ENCODE measurements at regions not wholly inside any gene's neighbourhood (a gene's known extent, or its start where the extent isn't known, plus 50 kb on each side); places are given as distances from the start of the nearest gene placed in this dataset.
"Not testable (repeated sequence)": the region's sequence is repeated elsewhere in the genome, so short reads cannot be mapped to it uniquely, and the experiment has no call there.

- DNase-seq (ENCODE audit: extremely low read depth in 1 of 11, low read depth in 9 of 11, low spot score in 4 of 11): no peak
Measured at GRCh38 chr3:107911337-107912000, 179.4 kb downstream of the CD47 start.

DNA sequence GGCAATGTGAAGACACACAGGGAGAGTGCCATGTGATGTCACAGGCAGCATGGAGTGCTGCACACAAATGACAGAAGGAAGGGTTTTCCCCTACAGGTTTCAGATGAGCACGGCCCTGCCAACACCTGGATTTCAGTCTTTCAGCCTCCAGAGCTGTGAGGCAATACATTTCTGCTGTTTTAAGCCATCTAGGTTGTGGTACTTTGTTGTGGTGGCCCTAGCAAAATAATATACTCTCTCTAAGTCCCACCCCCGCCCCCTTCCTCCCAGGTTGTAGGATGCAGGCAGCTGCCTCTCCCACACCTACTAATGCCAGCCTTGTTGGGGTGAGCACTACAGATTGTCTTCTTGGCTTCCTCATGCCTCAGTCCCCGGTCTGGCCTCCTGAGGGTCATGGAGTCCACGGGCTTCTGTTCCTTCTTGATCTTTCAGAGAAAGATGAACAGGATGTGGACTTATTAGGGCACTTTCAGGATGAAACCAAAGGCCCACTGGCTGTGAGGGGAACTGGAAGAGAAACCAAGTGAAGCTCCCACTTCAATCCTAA lies 180.0 kb downstream of the CD47 start:
- no peak for DNase-seq (ENCODE audit: extremely low read depth in 1 of 11, low read depth in 9 of 11, low spot score in 4 of 11)

DNA sequence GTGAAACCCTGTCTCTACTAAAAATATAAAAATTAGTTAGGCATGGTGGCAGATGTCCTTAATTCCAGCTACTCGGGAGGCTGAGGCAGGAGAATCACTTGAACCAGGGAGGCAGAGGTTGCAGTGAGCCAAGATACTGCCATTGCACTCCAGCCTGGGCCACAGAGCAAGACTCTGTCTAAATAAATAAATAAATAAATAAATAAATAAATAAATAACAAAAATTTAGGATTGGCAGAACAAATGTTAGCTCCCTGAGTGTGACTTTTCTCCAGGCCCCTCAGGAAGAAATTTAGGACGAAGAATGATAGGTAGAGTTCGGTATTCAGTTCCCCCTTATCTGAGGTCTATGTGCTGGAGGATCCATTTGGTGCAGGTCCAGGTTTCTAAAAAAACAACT lies 181.2 kb downstream of the CD47 start:
- not testable (repeated sequence) for DNase-seq (ENCODE audit: extremely low read depth in 1 of 11, low read depth in 9 of 11, low spot score in 4 of 11)

- DNase-seq (ENCODE audit: extremely low read depth in 1 of 11, low read depth in 9 of 11, low spot score in 4 of 11): no peak
Measured at GRCh38 chr3:107907996-107908395, 182.8 kb downstream of the CD47 start.

DNA sequence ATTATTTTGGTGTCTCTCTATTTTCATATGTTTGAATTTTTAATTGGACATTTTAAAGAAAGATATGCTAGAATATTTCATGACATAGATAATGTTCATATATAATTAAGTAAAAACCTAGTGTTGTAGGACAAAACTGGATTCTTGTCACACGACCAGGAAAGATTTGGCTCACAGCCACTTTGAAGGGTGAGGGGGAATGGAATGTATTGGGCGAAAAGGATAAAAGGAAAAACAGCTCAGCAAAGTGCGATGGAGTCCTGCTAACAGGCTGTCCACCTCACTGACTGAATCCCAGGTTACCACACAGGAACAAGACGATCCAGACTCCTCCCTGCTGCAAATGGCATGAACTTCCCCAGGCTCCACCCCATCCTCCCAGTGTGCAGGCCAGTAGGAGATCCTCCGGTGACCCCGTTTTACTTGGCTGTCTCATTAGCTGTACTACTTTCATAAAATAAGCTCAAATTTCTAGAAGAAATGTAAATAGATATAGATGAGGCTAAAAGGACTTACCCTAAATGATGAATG lies 186.2 kb downstream of the CD47 start:
- DNase-seq (ENCODE audit: extremely low read depth in 1 of 11, low read depth in 9 of 11, low spot score in 4 of 11): no peak

- no peak for DNase-seq (ENCODE audit: extremely low read depth in 1 of 11, low read depth in 9 of 11, low spot score in 4 of 11)
Measured at GRCh38 chr3:107899990-107900651, 190.7 kb downstream of the CD47 start.

DNA sequence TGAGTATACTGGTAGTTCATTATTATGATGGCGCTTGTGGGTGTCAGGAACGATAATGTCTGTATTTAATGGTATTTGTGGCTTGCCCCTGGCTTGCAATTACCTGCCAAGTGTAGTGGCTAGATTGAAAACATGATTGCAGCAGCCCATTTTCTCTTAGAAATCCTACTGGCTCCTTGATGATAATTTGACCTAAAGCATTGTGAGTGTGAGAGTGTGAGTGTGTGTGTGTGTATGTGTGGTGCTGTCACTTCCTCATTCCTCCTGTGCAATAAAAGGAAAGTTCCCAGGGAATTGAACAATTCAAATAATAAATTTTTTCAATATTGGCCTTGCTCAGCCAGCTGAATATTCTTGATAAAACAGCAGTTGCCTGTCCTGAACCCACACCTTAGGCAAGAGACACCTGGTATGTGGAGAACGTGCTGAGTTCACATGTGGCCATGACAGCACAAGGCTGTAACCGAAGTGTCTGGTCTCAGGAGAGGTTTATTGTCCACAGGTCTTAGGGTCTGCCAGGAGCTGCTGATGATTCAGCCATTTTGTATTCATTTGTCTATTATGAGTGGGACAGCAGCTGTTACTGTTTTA lies 193.3 kb downstream of the CD47 start:
- DNase-seq (ENCODE audit: extremely low read depth in 1 of 11, low read depth in 9 of 11, low spot score in 4 of 11): no peak

GRCh38 chr3:107894998-107895397 lies 195.8 kb downstream of the CD47 start:
- no peak for DNase-seq (ENCODE audit: extremely low read depth in 1 of 11, low read depth in 9 of 11, low spot score in 4 of 11)

DNA sequence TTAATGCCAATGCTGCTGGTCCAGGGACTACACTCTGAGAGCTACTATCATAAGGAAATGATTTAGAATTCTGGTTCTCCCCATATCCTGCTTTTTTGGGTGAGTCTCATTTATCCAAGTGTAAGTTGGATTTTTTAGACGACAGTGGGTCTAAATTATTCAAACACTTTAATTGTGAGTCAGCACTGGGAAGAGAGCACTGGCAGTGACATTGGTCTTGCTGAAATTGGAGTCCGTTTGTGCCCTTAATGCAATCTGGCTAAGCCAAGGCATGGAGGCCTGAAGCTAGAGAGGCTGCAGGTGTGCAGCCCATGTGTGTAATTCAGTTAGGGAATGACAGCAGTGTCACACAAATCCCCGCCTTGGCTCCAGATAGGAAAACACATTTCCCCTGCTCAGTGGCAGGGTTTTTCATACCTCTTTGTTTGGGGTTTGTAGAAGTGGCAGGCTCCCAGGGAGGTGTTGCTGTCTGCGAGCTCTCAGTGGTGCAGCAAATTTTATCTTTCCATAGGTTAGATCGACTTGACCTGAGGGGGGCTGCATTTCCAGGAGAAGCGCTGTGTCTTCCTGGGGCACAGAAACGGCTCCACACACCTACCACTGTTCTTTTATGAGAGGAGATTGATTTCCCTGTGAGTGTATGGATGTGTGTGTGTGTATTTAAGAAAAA lies 197.7 kb downstream of the CD47 start:
- DNase-seq (ENCODE audit: extremely low read depth in 1 of 11, low read depth in 9 of 11, low spot score in 4 of 11): no peak

- no peak for DNase-seq (ENCODE audit: extremely low read depth in 1 of 11, low read depth in 9 of 11, low spot score in 4 of 11)
Measured at GRCh38 chr3:107884719-107885460, 205.9 kb downstream of the CD47 start.

GRCh38 chr3:107884028-107884427 lies 206.8 kb downstream of the CD47 start:
- no peak for DNase-seq (ENCODE audit: extremely low read depth in 1 of 11, low read depth in 9 of 11, low spot score in 4 of 11)

GRCh38 chr3:107882881-107883280 lies 207.9 kb downstream of the CD47 start:
- no peak for DNase-seq (ENCODE audit: extremely low read depth in 1 of 11, low read depth in 9 of 11, low spot score in 4 of 11)

DNA sequence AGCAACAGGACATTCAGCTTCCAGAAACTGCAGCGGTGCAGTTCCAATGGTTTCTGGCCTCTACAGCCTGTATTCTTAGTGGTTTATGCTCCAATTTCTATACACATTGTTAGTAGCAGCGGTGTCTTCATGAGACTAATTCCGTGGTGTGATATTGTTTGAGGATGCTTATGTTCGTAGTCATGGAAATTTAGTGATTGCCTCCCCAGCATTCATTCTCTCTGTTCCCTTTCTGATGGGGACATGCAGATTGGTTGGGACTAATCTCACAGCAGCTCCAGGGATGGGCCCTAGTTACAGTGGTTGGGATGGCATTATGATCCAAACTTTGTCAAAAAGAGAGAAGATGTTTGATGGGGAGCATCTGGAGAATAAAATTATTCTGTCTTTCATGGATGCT lies 208.6 kb downstream of the CD47 start:
- no peak for DNase-seq (ENCODE audit: extremely low read depth in 1 of 11, low read depth in 9 of 11, low spot score in 4 of 11)

DNA sequence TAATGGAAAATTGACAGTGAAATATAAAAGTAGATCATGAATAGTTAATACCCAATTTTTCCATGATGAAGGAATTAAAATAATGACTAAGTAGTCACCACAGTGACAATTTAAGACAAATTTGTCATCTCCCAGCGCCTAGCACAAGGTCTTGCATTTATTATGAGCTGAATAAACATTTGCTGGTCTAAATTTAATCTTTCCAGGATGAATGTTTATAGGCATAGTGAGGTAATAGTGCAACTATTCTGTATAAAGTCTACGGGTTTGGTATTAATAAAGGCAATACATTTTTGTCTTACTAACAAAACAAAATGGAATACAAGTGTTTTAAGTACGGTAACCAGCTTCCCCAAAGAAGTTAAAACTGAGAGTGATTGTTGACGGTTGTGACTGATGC lies 209.3 kb downstream of the CD47 start:
- no peak for DNase-seq (ENCODE audit: extremely low read depth in 1 of 11, low read depth in 9 of 11, low spot score in 4 of 11)

- no peak for DNase-seq (ENCODE audit: extremely low read depth in 1 of 11, low read depth in 9 of 11, low spot score in 4 of 11)
Measured at GRCh38 chr3:107880702-107881101, 210.1 kb downstream of the CD47 start.

GRCh38 chr3:107877936-107878335 lies 212.9 kb downstream of the CD47 start:
- DNase-seq (ENCODE audit: extremely low read depth in 1 of 11, low read depth in 9 of 11, low spot score in 4 of 11): no peak

GRCh38 chr3:107870943-107871638 lies 219.7 kb downstream of the CD47 start:
- DNase-seq (ENCODE audit: extremely low read depth in 1 of 11, low read depth in 9 of 11, low spot score in 4 of 11): no peak

DNA sequence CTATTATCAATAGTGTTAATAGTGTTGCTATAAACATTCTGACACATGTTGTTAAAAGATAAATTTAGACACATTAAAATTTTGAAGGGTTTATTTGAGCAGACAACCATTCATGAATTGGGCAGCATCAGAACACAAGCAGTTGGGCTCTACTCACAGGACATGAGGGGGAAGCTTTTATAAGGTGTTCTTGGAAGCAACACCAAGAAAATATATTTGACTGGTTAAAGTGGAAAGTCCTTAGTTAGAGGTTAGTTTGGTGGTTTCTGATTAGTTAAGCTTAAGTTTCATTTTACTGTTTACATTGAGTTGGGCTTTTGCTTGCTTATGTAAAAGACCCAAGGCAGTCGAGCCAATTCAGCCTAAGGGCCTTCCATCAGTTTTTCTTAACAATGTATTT lies 220.7 kb downstream of the CD47 start:
- no peak for DNase-seq (ENCODE audit: extremely low read depth in 1 of 11, low read depth in 9 of 11, low spot score in 4 of 11)

All from renal cortex interstitium (tissue), 11 donors.